HG03575 (cell line): ENCODE measurements at regions not wholly inside any gene's neighbourhood (a gene's known extent, or its start where the extent isn't known, plus 50 kb on each side); places are given as distances from the start of the nearest gene placed in this dataset.

Source experiments
- ATAC-seq: cut with Tn5 transposase; IDR thresholded peaks from one replicate; pipeline ENCODE4 v1.9.1; 2021; ENCODE audit not compliant: unreplicated experiment, insufficient number of reproducible peaks, low FRiP score; ENCODE audit errors: extremely low read depth

DNA sequence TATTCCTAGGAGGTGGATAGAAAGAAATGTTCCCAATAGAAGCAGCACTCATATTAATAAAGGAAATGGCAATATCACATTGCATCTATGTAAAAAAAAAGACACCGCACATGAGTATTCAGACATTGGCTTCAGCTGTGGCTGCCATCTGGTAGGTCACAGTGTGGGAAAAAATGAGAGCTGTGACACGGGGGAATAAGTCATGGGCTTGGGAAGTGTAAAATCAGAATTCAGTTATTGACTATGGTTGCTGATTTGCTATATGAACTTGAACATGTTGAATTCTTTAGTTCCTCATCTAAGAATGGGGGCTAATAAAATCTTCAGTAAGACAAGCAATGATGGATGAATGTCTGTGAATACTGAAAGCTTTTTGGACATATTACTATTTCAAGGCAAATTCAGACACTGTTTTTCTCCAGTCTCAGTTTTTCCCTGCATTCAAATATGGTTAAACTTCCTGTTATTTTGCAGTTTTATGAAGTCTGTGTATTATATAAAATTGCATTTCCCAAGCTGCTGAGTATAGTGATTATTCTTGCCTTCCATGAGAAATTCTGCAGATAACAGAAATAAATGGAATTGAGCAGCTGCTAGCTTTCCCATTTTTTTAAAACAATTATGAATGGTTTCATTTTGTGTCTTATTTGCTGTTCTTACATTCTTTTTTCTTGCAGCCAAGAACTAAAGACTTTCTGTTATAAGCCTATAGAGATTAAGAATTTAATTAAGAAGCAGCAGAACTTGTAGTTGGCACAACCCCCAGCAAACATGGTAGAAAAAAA, 221.0 kb downstream of the ANKRD50 start:
- no peak for ATAC-seq

DNA sequence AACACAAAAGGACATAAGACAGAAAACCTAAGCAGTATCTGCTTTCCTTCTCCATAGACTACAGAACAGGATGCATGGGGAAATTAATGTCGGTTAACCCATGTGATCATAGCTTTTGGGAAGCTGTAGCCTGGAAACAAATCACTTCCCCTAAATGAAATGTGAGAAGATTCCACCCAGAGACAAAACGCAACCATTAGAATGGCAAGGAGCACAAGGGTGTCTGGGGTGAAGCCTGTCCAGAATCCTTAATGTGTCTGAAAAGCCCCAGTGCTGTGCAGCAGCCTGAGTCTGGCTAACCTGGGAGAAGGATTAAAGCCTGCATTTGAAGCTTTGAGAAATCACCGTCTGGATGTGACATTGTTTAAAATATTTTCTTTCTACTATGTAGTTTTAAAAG, 213.3 kb downstream of the ANKRD50 start:
- no peak for ATAC-seq

DNA sequence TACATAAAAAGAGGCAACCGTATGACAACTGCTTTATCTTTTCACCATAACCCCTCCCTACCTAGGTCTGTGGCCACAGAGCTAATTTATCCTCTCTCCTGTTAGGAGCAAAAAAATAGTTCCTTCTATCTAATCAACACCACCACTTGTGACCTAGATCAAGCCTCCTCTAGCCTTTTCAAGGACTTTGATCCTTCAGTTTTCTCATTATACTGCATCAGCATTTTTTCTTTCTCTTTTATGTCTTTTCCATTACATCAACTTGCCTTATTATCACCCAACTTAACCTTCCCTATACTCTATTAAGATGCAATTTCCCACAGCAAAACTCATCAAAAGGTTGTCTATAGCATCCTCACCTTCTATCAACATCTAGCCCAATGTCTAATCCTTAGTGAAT, 211.0 kb downstream of the ANKRD50 start:
- ATAC-seq, result no peak

GRCh38 chr4:124504431-124504830, 208.1 kb downstream of the ANKRD50 start:
- ATAC-seq, result no peak

DNA sequence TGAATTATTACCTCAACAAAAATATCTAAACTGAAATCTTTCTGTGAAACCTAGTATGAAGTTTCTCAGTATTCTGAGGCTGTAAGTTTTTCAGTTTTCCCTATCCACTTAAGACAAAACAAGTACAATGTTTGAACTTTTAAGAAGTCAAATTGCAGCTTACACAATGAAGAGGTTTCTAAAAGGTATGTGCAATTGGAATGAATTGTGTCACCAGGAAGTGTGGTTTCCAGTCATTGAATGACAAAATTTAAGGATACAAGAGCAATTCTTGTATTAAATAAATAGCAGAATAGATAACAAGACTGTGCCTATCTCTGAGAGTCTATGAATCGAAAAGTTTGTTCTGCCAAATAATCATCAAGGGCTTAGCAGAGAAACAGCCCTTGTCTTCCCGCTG, 207.3 kb downstream of the ANKRD50 start:
- no peak for ATAC-seq

GRCh38 chr4:124509151-124509550, 203.4 kb downstream of the ANKRD50 start:
- no peak for ATAC-seq

- no peak for ATAC-seq
These were observed 197.9 kb downstream of the ANKRD50 start for GRCh38 chr4:124514588-124514987.

DNA sequence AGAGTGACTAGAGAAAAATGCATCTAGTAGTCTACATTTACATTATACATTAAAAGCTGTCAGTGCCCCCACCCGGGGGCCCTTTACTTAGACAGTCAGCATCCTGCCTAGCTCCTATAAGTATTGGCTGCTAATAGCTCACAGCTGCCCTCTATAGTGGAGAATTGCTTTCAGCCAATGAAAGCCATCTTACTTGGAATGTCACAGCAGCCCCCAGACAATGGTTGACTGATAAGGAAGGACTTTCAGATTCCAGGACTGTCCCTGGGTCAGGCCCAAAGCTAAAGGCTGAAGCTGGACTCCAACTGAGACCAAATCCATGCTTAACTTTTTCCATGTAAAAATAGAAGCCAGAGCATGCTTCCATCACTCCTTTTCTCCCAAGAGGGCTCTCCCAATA, 196.9 kb downstream of the ANKRD50 start:
- ATAC-seq, result no peak

GRCh38 chr4:124519196-124519595, 193.3 kb downstream of the ANKRD50 start:
- ATAC-seq, result no peak

DNA sequence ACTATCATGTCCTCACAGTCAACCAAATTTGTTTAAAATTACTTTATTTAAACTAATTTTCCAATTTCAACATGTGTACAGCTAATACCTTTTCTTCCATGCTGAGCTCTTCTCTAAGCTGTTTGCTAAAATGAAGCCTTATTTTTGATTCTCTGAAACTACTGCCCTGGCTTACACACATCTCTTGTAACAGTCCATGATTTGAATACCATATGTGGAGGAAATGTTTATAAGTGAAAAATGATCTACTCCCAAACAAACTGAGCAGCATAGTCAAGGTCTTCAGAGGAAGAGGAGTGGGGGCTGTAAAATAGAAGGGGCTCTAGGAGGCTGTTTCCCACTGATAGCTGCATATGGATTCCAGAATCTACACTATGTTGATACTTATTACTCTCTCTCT, 188.7 kb downstream of the ANKRD50 start:
- no peak for ATAC-seq

- ATAC-seq, result no peak
These were observed 187.0 kb downstream of the ANKRD50 start for GRCh38 chr4:124525524-124525923.

- ATAC-seq, result no peak
These were observed 186.2 kb downstream of the ANKRD50 start for GRCh38 chr4:124526331-124526730.

- ATAC-seq, result no peak
These were observed 185.8 kb downstream of the ANKRD50 start for GRCh38 chr4:124526769-124527168.

DNA sequence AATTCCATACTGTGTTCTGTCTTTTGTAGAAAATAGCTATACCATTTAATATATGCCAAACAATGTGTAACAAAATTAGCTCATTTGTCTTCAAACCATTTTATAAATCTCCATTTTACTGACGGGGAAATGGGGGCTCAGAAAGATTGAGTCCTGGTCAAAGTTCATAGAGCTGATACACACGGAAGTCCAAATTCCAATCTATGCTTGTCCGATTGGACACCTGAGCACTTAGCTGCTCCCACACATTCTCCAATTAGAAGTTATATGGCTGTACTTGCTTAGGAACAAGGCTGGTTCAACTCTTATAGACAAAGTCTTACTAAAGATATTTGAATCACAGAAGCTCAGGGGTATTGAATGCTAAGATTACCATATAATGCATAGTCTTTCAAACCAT, 185.2 kb downstream of the ANKRD50 start:
- no peak for ATAC-seq

- no peak for ATAC-seq
These were observed 183.4 kb downstream of the ANKRD50 start for GRCh38 chr4:124529131-124529530.

DNA sequence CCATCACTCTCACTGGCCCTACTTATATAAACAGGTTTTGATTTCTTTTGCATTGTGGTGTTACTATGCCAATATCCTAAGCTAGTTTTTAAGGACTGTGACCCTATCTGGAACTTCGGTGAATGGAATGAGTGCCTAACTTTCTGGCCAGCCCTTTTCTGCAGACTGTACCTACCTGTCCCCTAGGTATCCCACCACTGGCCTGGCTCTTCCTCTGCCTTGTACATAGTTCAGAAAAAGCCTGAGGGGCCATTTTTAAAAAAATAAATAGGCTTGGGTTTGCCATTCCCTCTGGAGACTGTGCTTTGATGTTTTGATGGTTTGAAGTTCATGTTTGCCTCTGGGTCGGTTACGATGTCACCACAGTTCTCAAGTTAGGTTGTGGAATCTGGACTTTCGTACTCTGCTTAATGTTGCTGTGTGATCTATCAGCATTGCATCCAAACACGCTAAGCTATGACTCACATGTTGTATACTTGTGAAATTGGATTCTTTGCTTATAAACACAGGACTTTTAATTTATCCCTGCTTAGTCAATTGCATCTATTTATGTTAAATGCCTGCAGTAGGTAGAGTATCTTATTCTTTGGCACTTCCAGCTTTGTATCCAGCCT, 182.0 kb downstream of the ANKRD50 start:
- no peak for ATAC-seq

DNA sequence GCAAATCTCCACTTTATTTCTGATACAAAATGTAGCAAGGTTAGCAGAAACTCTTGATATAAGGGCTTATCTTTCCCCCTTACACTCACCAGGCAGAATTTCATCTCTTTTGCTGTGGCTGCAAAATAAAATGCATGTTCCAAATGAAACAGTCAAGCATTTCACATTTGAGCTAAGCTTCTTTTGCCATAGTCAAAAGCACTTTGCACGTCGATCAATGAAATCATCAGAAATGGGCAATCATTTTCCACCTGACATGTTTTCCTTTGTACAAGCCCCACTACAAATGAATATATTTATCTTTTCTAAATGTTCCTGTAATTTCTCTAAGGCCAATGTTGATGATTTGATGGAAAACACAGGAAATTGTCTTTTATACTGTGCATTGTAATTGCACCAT, 178.4 kb downstream of the ANKRD50 start:
- no peak for ATAC-seq

DNA sequence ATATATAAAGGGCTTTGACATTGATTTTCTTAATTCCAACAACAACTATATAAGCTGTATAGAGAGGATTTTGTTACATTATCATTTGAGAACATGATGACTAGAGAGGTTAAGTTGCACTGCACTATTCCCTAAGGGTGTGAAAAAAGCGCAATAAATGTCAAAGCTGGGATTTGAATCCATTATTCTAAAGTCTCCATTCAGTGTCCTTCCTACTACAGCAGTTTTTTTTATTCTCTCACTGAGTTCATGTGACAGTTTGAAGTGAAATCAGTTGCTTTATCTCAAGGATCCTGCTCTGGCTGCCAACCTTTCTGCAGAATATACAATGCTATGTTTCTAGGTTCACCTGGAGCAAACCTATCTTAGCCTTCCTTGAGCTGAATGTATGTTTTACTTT, 177.5 kb downstream of the ANKRD50 start:
- no peak for ATAC-seq

GRCh38 chr4:124536946-124537345, 175.6 kb downstream of the ANKRD50 start:
- ATAC-seq, result no peak

- no peak for ATAC-seq
These were observed 174.6 kb downstream of the ANKRD50 start for GRCh38 chr4:124537971-124538370.

DNA sequence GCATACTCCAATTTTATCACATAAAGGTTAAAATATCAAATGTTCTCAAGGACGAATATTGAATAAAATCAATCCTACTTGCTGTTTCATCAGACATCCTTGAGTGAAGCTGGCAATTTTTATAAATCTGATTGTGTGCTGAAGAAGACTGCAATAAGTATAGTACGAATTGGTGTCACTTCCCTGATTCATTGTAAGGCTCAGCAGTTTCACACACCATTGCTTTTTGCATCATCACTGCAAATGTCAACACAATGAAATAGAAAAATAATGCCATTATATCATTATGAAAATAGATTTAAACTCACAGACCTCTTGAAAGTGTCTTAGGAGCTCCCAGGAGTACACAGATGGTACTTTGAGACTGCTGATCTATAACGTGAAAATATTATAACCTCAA, 172.5 kb downstream of the ANKRD50 start:
- ATAC-seq, result no peak
